SK-N-SH (cell line): ENCODE measurements at regions not wholly inside any gene's neighbourhood (a gene's known extent, or its start where the extent isn't known, plus 50 kb on each side); places are given as distances from the start of the nearest gene placed in this dataset.

Experiments
- CTCF ChIA-PET: fragments of 300-600, 350-600 bp; formaldehyde crosslinking; extraction: SDS; loops from one replicate; lab custom pipeline; 2021; lab: Yijun Ruan, JAX
- POLR2A ChIA-PET: fragments of 350-600 bp; sonication (Branson Sonifier 250); formaldehyde crosslinking; extraction: SDS; loops from one replicate; lab custom pipeline; 2020; ENCODE audit warnings: antibody characterized with exemption, inconsistent platforms; lab: Yijun Ruan, JAX
- DNase-seq: peaks from one replicate; pipeline ENCODE4 v3.0.0; 2012
- H2AFZ ChIP-seq: fragments of 200-600 bp; sonication (generic); 2 replicates; pipeline ENCODE4 v1.8.1; 2016; ENCODE audit warnings: antibody characterized with exemption, mild to moderate bottlenecking, low read depth
- H3F3A ChIP-seq: fragments of 200-600 bp; sonication (generic); replicated peaks from 2 replicates; pipeline ENCODE3; 2016; ENCODE audit warnings: antibody characterized with exemption, mild to moderate bottlenecking; ENCODE audit not compliant: insufficient read depth
- H3K27ac ChIP-seq, 2 experiments: fragments of 200-500 bp in 1 of 2; fragments of 200-600 bp in 1 of 2; sonication (Bioruptor generic) in 1 of 2; sonication (generic), shearing (Covaris generic) in 1 of 2; 2 replicates each; pipeline versions ENCODE4 v1.5.1 to v1.6.1; 2014 to 2016; ENCODE audit warnings: low read depth in 2 of 2, inconsistent platforms in 1 of 2, low read length in 1 of 2, mild to moderate bottlenecking in 1 of 2, mixed read lengths in 1 of 2
- H3K27me3 ChIP-seq: fragments of 200-600 bp; sonication (generic), shearing (Covaris generic); 2 replicates; pipeline ENCODE4 v1.6.1; 2016; ENCODE audit warnings: mixed run types; ENCODE audit not compliant: insufficient read depth
- H3K36me3 ChIP-seq, 2 experiments: fragments of 200-500 bp in 1 of 2; fragments of 200-600 bp in 1 of 2; sonication (Bioruptor generic) in 1 of 2; sonication (generic) in 1 of 2; replicated peaks in 1 of 2; 2 replicates each; pipeline versions ENCODE3 to v1.5.1; 2014 to 2016; ENCODE audit warnings: low read length in 1 of 2, mild to moderate bottlenecking in 1 of 2; ENCODE audit not compliant: insufficient read depth in 2 of 2, control insufficient read depth in 1 of 2
- H3K4me1 ChIP-seq, 2 experiments: fragments of 200-500 bp in 1 of 2; fragments of 200-600 bp in 1 of 2; sonication (Bioruptor generic) in 1 of 2; sonication (generic), shearing (Covaris generic) in 1 of 2; 2 replicates each; pipeline versions ENCODE4 v1.5.1 to v1.6.1; 2014 to 2016; ENCODE audit warnings: low read depth in 1 of 2, low read length in 1 of 2, mixed run types in 1 of 2; ENCODE audit not compliant: insufficient read depth in 2 of 2, control insufficient read depth in 1 of 2
- H3K4me2 ChIP-seq: fragments of 200-600 bp; sonication (generic), shearing (Covaris generic); 2 replicates; pipeline ENCODE4 v1.6.1; 2017; ENCODE audit warnings: mixed run types
- H3K4me3 ChIP-seq, 2 experiments: fragments of 200-500 bp in 1 of 2; fragments of 200-600 bp in 1 of 2; sonication (Bioruptor generic) in 1 of 2; sonication (generic), shearing (Covaris generic) in 1 of 2; 2 replicates each; pipeline versions ENCODE4 v1.5.1 to v1.8.1; 2014 to 2016; ENCODE audit warnings: low read depth in 2 of 2, inconsistent platforms in 1 of 2, low read length in 1 of 2, mild to moderate bottlenecking in 1 of 2, mixed read lengths in 1 of 2, moderate library complexity in 1 of 2
- H3K79me2 ChIP-seq: fragments of 200-600 bp; sonication (generic); 2 replicates; pipeline ENCODE4 v1.8.1; 2017; ENCODE audit warnings: mild to moderate bottlenecking; ENCODE audit not compliant: insufficient read depth
- H3K9ac ChIP-seq: fragments of 200-600 bp; sonication (generic); 2 replicates; pipeline ENCODE4 v1.6.1; 2017; ENCODE audit warnings: mixed run types
- H3K9me2 ChIP-seq: fragments of 200-600 bp; sonication (generic); 2 replicates; pipeline ENCODE4 v1.6.1; 2017; ENCODE audit warnings: mixed run types
- H3K9me3 ChIP-seq: fragments of 200-600 bp; sonication (generic); 2 replicates; pipeline ENCODE4 v1.6.1; 2017; ENCODE audit warnings: mixed run types, mild to moderate bottlenecking, moderate library complexity
- H4K20me1 ChIP-seq: fragments of 200-600 bp; sonication (generic); 2 replicates; pipeline ENCODE4 v1.6.1; 2017; ENCODE audit warnings: mild to moderate bottlenecking, mixed run types; ENCODE audit not compliant: insufficient read depth
- CTCF ChIP-seq: fragments of 200-600 bp; sonication (generic); IDR thresholded peaks from 2 replicates; pipeline ENCODE4 v1.6.1; 2017; ENCODE audit warnings: antibody characterized with exemption, mild to moderate bottlenecking, moderate library complexity
- FOSL2 ChIP-seq: IDR thresholded peaks from 2 replicates; pipeline ENCODE4 v1.4.0; 2012; ENCODE audit warnings: low read depth, mild to moderate bottlenecking, moderate library complexity, borderline replicate concordance
- FOXM1 ChIP-seq: IDR thresholded peaks from 2 replicates; pipeline ENCODE4 v1.4.0; 2012; ENCODE audit warnings: low read depth, mild to moderate bottlenecking
- IRF3 ChIP-seq: fragments of 150-350 bp; IDR thresholded peaks from 2 replicates; pipeline ENCODE4 v1.6.1; 2016; ENCODE audit warnings: mild to moderate bottlenecking, low read depth, low read length
- JUND ChIP-seq: IDR thresholded peaks from 2 replicates; pipeline ENCODE4 v1.4.0; 2012
- MAX ChIP-seq: IDR thresholded peaks from 2 replicates; pipeline ENCODE4 v1.4.0; 2012; ENCODE audit warnings: low read depth
- MEF2A ChIP-seq: IDR thresholded peaks from 2 replicates; pipeline ENCODE4 v1.4.0; 2012; ENCODE audit warnings: low read depth, borderline replicate concordance
- POLR2AphosphoS5 ChIP-seq: IDR thresholded peaks from 2 replicates; pipeline ENCODE4 v1.6.1; 2012; ENCODE audit warnings: low read depth, low read length
- RAD21 ChIP-seq: IDR thresholded peaks from 2 replicates; pipeline ENCODE4 v1.6.1; 2012; ENCODE audit warnings: mild to moderate bottlenecking, low read length
- RCOR1 ChIP-seq: fragments of 150-350 bp; IDR thresholded peaks from 2 replicates; pipeline ENCODE4 v1.6.1; 2017; ENCODE audit warnings: antibody characterized with exemption, low read length
- SMC3 ChIP-seq: IDR thresholded peaks from 2 replicates; pipeline ENCODE4 v1.6.1; 2012; ENCODE audit warnings: low read depth, low read length, improper control_type of control experiment
- TAF1 ChIP-seq: IDR thresholded peaks from 2 replicates; pipeline ENCODE4 v1.6.1; 2012; ENCODE audit warnings: low read depth, mild to moderate bottlenecking, low read length, moderate library complexity, borderline replicate concordance
- TCF12 ChIP-seq: IDR thresholded peaks from 2 replicates; pipeline ENCODE4 v1.4.0; 2012
- TEAD4 ChIP-seq: IDR thresholded peaks from 2 replicates; pipeline ENCODE4 v1.4.0; 2012; ENCODE audit warnings: mild to moderate bottlenecking, borderline replicate concordance; ENCODE audit not compliant: insufficient read depth
- USF1 ChIP-seq: IDR thresholded peaks from 2 replicates; pipeline ENCODE4 v1.4.0; 2012; ENCODE audit warnings: low read depth, borderline replicate concordance
- WGBS: methylation state at CpG from one replicate; pipeline ENCODE4 v1.1.6; 2017; ENCODE audit warnings: low lambda C conversion rate; 5-methylcytosine and 5-hydroxymethylcytosine counted together
- TF ChIP-seq, protein P1 (sequence below): IDR thresholded peaks from 2 replicates; pipeline ENCODE4; 2012
- TF ChIP-seq, protein P2 (sequence below): IDR thresholded peaks from 2 replicates; pipeline ENCODE4 v1.4.0; 2012; ENCODE audit warnings: low read depth, borderline replicate concordance

DNA sequence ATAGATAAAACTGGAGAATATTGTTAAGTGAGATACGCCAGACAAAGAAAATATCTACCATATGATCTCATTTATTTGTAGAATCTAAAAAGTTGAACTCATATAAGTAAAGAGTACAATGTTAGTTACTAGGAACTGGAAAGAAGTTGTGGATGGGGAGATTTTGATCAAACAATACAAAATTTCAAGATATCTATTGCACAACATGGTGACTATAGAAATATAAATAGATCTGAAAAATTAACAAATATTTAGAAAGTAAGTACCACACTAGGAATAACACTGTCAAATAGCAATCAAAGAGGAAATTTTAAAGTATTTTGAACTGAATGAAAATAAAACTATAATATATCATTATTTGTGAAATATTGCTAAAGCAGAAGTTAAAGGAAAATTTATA lies 437.2 kb downstream of the AASDHPPT start:
- Histone ChIP-seq H2AFZ (no peak overlapping the region), H3K27ac (no peak overlapping the region), H3K9me3 (no peaks in the 10 kb centered on the region), H4K20me1 (no peaks in the 10 kb centered on the region), H3K36me3 (no peaks in the 10 kb centered on the region), H3K4me1 (no peaks in the 10 kb centered on the region), H3K79me2 (no peaks in the 10 kb centered on the region), H3K9ac (no peak overlapping the region), H3F3A (no peaks in the 10 kb centered on the region), H3K4me3 (no peak overlapping the region), H3K4me2 (no peak overlapping the region), H3K27me3 (no peaks in the 10 kb centered on the region), H3K9me2 (no peaks in the 10 kb centered on the region)
- 97% methylated on average over 1 of the region's 1 CpG for WGBS
- no peak for TF ChIP-seq TCF12
- no peak for TF ChIP-seq SMC3
- no peak for TF ChIP-seq IRF3
- no peak for TF ChIP-seq TAF1
- no peak for TF ChIP-seq MAX
- TF ChIP-seq USF1, result no peak
- TF ChIP-seq RCOR1, result no peak
- ChIA-PET POLR2A (no interaction called here), CTCF (no interaction called here)
- DNase-seq, result no peak

GRCh38 chr11:106517426-106517825 lies 440.0 kb downstream of the AASDHPPT start:
- no peak overlapping the region for H3K27ac ChIP-seq
- DNase-seq, result no peak
- POLR2A ChIA-PET, result no interaction called here
- H3K27me3 ChIP-seq, result no peaks in the 10 kb centered on the region
- H3K4me2 ChIP-seq, result no peak overlapping the region
- no peaks in the 10 kb centered on the region for H3K79me2 ChIP-seq
- TF ChIP-seq MEF2A (no peak), FOXM1 (no peak), FOSL2 (no peak), SMC3 (no peak), RAD21 (no peak), JUND (no peak), POLR2AphosphoS5 (no peak), TEAD4 (no peak), CTCF (no peak)
- TF ChIP-seq, protein P1, sequence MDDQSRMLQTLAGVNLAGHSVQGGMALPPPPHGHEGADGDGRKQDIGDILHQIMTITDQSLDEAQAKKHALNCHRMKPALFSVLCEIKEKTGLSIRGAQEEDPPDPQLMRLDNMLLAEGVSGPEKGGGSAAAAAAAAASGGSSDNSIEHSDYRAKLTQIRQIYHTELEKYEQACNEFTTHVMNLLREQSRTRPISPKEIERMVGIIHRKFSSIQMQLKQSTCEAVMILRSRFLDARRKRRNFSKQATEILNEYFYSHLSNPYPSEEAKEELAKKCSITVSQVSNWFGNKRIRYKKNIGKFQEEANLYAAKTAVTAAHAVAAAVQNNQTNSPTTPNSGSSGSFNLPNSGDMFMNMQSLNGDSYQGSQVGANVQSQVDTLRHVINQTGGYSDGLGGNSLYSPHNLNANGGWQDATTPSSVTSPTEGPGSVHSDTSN, result no peak
- TF ChIP-seq, protein P2, sequence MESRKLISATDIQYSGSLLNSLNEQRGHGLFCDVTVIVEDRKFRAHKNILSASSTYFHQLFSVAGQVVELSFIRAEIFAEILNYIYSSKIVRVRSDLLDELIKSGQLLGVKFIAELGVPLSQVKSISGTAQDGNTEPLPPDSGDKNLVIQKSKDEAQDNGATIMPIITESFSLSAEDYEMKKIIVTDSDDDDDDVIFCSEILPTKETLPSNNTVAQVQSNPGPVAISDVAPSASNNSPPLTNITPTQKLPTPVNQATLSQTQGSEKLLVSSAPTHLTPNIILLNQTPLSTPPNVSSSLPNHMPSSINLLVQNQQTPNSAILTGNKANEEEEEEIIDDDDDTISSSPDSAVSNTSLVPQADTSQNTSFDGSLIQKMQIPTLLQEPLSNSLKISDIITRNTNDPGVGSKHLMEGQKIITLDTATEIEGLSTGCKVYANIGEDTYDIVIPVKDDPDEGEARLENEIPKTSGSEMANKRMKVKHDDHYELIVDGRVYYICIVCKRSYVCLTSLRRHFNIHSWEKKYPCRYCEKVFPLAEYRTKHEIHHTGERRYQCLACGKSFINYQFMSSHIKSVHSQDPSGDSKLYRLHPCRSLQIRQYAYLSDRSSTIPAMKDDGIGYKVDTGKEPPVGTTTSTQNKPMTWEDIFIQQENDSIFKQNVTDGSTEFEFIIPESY, result no peak
- TF ChIP-seq, all 33 proteins: peak for 0
- CTCF ChIA-PET, result no interaction called here
- Histone ChIP-seq H2AFZ (no peak overlapping the region), H3K9me2 (no peaks in the 10 kb centered on the region), H4K20me1 (no peaks in the 10 kb centered on the region), H3K36me3 (no peaks in the 10 kb centered on the region), H3K9me3 (no peaks in the 10 kb centered on the region), H3K9ac (no peak overlapping the region), H3K4me3 (no peak overlapping the region), H3F3A (no peaks in the 10 kb centered on the region), H3K4me1 (no peaks in the 10 kb centered on the region; a peak in 1 of 4 replicates)
- WGBS, result 24% methylated on average over 2 of the region's 2 CpGs
